Osteoblast (primary cell): ENCODE measurements at regions not wholly inside any gene's neighbourhood (a gene's known extent, or its start where the extent isn't known, plus 50 kb on each side); places are given as distances from the start of the nearest gene placed in this dataset.

Source experiments
- DNase-seq: peaks from one replicate; pipeline ENCODE4 v3.0.0; 2011; ENCODE audit warnings: low spot score, mixed read lengths; ENCODE audit not compliant: insufficient read length; ENCODE audit errors: missing footprints
- H2AFZ ChIP-seq: 2 replicates; pipeline ENCODE4 v1.6.0; 2011; ENCODE audit warnings: mild to moderate bottlenecking, low read length
- H3K27ac ChIP-seq: 2 replicates; pipeline ENCODE4 v1.5.1; 2011; ENCODE audit warnings: mild to moderate bottlenecking, low read depth, low read length, moderate library complexity
- H3K27me3 ChIP-seq: 2 replicates; pipeline ENCODE4 v1.6.0; 2012; ENCODE audit warnings: mild to moderate bottlenecking, control low read depth, inconsistent platforms, low read length, moderate library complexity; ENCODE audit not compliant: insufficient read depth
- H3K36me3 ChIP-seq: 2 replicates; pipeline ENCODE4 v1.5.1; 2011; ENCODE audit warnings: mild to moderate bottlenecking, low read length, control low read depth, moderate library complexity; ENCODE audit not compliant: insufficient read depth
- H3K4me1 ChIP-seq: 2 replicates; pipeline ENCODE4 v1.5.1; 2011; ENCODE audit warnings: mild to moderate bottlenecking, low read length, control low read depth, moderate library complexity; ENCODE audit not compliant: insufficient read depth
- H3K4me2 ChIP-seq: 2 replicates; pipeline ENCODE4 v1.6.0; 2011; ENCODE audit warnings: mild to moderate bottlenecking, low read length; ENCODE audit not compliant: insufficient read depth
- H3K4me3 ChIP-seq: fragments of 200-600 bp; sonication (generic); 3 replicates; pipeline ENCODE4 v1.5.1; 2012; ENCODE audit warnings: mild to moderate bottlenecking, low read length, inconsistent platforms; ENCODE audit not compliant: insufficient read depth
- H3K79me2 ChIP-seq: 2 replicates; pipeline ENCODE4 v1.6.0; 2012; ENCODE audit warnings: mild to moderate bottlenecking, low read length, control low read depth, inconsistent platforms; ENCODE audit not compliant: insufficient read depth
- H3K9me3 ChIP-seq: 2 replicates; pipeline ENCODE4 v1.5.1; 2011; ENCODE audit warnings: low read depth, low read length, control low read depth
- H4K20me1 ChIP-seq: 2 replicates; pipeline ENCODE4 v1.6.0; 2012; ENCODE audit warnings: mild to moderate bottlenecking, low read length, control low read depth; ENCODE audit not compliant: insufficient read depth
- TF ChIP-seq, protein P1 (sequence below): IDR thresholded peaks from 2 replicates; pipeline ENCODE4 v1.5.1; 2011; ENCODE audit warnings: mild to moderate bottlenecking, low read depth, low read length, moderate library complexity; ENCODE audit errors: extremely low read depth

- TF ChIP-seq, protein P1, sequence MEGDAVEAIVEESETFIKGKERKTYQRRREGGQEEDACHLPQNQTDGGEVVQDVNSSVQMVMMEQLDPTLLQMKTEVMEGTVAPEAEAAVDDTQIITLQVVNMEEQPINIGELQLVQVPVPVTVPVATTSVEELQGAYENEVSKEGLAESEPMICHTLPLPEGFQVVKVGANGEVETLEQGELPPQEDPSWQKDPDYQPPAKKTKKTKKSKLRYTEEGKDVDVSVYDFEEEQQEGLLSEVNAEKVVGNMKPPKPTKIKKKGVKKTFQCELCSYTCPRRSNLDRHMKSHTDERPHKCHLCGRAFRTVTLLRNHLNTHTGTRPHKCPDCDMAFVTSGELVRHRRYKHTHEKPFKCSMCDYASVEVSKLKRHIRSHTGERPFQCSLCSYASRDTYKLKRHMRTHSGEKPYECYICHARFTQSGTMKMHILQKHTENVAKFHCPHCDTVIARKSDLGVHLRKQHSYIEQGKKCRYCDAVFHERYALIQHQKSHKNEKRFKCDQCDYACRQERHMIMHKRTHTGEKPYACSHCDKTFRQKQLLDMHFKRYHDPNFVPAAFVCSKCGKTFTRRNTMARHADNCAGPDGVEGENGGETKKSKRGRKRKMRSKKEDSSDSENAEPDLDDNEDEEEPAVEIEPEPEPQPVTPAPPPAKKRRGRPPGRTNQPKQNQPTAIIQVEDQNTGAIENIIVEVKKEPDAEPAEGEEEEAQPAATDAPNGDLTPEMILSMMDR: no peak
- Histone ChIP-seq H3K4me1 (no peaks in the 10 kb centered on the region), H3K79me2 (no peaks in the 10 kb centered on the region), H3K4me3 (no peak overlapping the region), H3K27ac (no peak overlapping the region), H2AFZ (no peak overlapping the region), H3K4me2 (no peak overlapping the region), H3K36me3 (no peaks in the 10 kb centered on the region), H3K9me3 (peaks cover 2% of the 10 kb centered on the region), H3K27me3 (no peaks in the 10 kb centered on the region), H4K20me1 (no peaks in the 10 kb centered on the region)
- no peak for DNase-seq
Observed at GRCh38 chr12:114123108-114123507, 157.0 kb upstream of the RBM19 start.

DNA sequence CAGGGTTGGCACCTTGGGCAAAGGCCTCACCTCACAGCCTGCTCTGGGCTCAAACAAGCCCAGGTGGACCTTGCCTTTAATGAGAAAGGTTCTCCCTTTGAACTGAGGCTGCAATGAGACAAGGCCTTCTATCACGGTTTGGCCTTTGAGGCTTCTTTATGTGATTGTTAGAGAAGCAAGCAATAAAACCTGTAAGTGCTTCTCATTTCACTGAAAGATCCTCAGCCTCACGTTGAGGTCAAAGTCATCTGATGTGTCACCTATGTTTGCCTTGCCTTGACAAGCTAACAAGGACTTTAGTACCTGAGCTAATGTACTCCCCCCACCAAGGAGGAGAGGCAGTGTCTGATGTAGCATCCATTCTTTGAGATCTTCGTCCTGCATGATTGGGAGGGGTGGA is 155.9 kb upstream of the RBM19 start:
- TF ChIP-seq, protein P1: no peak
- Histone ChIP-seq H4K20me1 (no peaks in the 10 kb centered on the region), H3K4me2 (no peak overlapping the region), H3K27me3 (no peaks in the 10 kb centered on the region), H3K4me1 (no peaks in the 10 kb centered on the region), H3K36me3 (no peaks in the 10 kb centered on the region), H3K4me3 (no peak overlapping the region), H2AFZ (no peak overlapping the region), H3K79me2 (no peaks in the 10 kb centered on the region), H3K27ac (no peak overlapping the region), H3K9me3 (no peaks in the 10 kb centered on the region)
- DNase-seq: no peak

DNA sequence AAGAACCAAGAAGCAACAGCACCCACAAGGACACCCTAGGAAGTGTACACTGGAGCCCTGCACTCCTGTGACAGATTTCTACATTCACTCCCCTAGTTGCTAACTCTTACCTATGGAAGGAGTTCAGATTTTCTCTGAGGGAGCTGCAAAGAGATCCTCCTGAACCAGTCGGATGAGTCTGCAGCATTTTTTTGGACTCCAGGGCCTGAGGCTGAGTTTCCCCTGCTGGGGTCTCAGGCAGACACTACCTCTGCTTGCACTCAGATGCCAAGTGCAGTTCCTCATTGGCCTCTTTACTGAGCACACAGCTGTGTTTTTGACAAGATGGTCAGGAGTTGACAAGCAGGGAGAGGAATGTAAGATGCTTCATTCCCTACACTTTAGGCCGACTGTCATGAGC is 153.2 kb upstream of the RBM19 start:
- DNase-seq: no peak
- TF ChIP-seq, protein P1: no peak
- no peaks in the 10 kb centered on the region for H3K4me1 ChIP-seq

GRCh38 chr12:114096461-114096860 is 130.3 kb upstream of the RBM19 start:
- H3K79me2 ChIP-seq: no peaks in the 10 kb centered on the region
- no peaks in the 10 kb centered on the region for H3K36me3 ChIP-seq
- H3K4me3 ChIP-seq: no peak overlapping the region
- no peaks in the 10 kb centered on the region for H4K20me1 ChIP-seq
- no peak overlapping the region for H2AFZ ChIP-seq
- no peak overlapping the region for H3K4me2 ChIP-seq
- no peak overlapping the region for H3K27ac ChIP-seq
- no peaks in the 10 kb centered on the region for H3K4me1 ChIP-seq
- no peak for DNase-seq
- H3K27me3 ChIP-seq: no peaks in the 10 kb centered on the region
- H3K9me3 ChIP-seq: no peaks in the 10 kb centered on the region
- TF ChIP-seq, protein P1: no peak

More for the DNA sequence above, 153.2 kb upstream of the RBM19 start:
- H3K36me3 ChIP-seq: no peaks in the 10 kb centered on the region
- no peaks in the 10 kb centered on the region for H4K20me1 ChIP-seq
- H3K9me3 ChIP-seq: no peaks in the 10 kb centered on the region
- H3K4me3 ChIP-seq: no peak overlapping the region
- H3K27ac ChIP-seq: no peak overlapping the region
- H3K79me2 ChIP-seq: no peaks in the 10 kb centered on the region
- no peaks in the 10 kb centered on the region for H3K27me3 ChIP-seq
- H2AFZ ChIP-seq: no peak overlapping the region
- H3K4me2 ChIP-seq: no peak overlapping the region
